ENCODE measurements at regions not wholly inside any gene's neighbourhood (a gene's known extent, or its start where the extent isn't known, plus 50 kb on each side); places are given as distances from the start of the nearest gene placed in this dataset. TPM values are rescaled to one million over a fixed set of nuclear protein-coding genes. Genes with fewer than 3 reads are reported as not detected.

DNA sequence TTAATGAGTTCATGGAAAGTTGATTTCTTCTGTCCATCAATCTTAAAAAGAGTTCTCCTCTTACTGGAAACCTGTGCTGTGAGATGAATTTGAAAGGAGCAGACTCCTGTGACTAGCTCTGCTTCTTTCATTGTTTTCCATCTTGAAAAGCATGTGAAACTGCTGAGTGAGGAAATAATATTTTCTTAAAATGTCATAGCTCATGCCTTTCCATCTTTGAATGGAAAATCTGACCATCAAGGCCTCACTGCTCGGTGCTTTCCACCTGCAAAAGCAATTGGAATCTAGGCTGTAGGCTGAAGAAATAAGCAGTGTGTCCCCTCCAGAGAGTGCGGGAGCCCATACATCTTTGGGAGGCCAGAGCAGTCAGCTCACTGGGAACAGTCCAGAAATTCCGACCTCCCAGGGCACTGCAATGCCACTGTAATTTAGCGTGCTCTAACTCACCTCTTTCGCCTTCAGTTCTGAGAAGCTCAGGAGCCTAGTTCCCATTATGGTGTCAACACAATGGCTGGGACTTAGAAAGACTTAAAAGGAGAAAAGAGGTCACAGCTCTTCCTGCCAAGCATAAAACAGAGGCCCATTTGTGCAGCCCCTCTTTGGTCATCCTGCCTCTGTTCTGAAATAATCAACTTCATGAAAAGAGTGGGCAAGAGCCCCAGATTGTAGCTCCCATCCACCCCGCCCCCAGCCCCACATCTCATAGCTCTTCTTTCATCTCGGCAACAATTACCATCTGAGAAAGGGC is 50.4 kb upstream of the F3 start:
- Mint-ChIP-seq H3K9me3 (ENCODE audit: low read depth, unreplicated experiment) (no peaks in the 10 kb centered on the region), H3K27me3 (ENCODE audit: unreplicated experiment) (no peaks in the 10 kb centered on the region), H3K36me3 (ENCODE audit: insufficient read depth, unreplicated experiment) (peaks cover 5% of the 10 kb centered on the region), H3K4me1 (ENCODE audit: low read depth, unreplicated experiment) (peaks cover 33% of the 10 kb centered on the region), H3K4me3 (ENCODE audit: low read depth, unreplicated experiment) (no peak overlapping the region), H3K27ac (ENCODE audit: unreplicated experiment) (no peak overlapping the region)
- CTCF ChIA-PET = interaction anchor here (0.9 to 2.9 kb wide), 3 partner anchors 12 to 48 kb away, joined by 3 to 7 read pairs (median 3); no protein-coding TSS in a partner anchor
- TF ChIP-seq, protein P1, sequence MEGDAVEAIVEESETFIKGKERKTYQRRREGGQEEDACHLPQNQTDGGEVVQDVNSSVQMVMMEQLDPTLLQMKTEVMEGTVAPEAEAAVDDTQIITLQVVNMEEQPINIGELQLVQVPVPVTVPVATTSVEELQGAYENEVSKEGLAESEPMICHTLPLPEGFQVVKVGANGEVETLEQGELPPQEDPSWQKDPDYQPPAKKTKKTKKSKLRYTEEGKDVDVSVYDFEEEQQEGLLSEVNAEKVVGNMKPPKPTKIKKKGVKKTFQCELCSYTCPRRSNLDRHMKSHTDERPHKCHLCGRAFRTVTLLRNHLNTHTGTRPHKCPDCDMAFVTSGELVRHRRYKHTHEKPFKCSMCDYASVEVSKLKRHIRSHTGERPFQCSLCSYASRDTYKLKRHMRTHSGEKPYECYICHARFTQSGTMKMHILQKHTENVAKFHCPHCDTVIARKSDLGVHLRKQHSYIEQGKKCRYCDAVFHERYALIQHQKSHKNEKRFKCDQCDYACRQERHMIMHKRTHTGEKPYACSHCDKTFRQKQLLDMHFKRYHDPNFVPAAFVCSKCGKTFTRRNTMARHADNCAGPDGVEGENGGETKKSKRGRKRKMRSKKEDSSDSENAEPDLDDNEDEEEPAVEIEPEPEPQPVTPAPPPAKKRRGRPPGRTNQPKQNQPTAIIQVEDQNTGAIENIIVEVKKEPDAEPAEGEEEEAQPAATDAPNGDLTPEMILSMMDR (IDR thresholded peaks at IDR 0.05; ENCODE audit: unreplicated experiment) = no peak
- DNase-seq = no peak
- no TSS peak for BruUV-seq (replicated peaks)
- intact Hi-C loops (cut with micrococcal nuclease; ENCODE audit: unreplicated experiment) = no loop called here

Small RNA genes in the stretch of these regions (microRNA-seq; reads per million reads assigned to microRNA genes)
- gene MIR378G = not detected

Measured in Calu3 (cell line).